H9 (cell line): ENCODE measurements at regions not wholly inside any gene's neighbourhood (a gene's known extent, or its start where the extent isn't known, plus 50 kb on each side); places are given as distances from the start of the nearest gene placed in this dataset.

Experiments
- DNase-seq: peaks from one replicate; pipeline ENCODE4 v3.0.0-alpha.2; 2017
- H2AFZ ChIP-seq: one replicate; pipeline ENCODE4 v1.6.1; 2013; ENCODE audit warnings: mild to moderate bottlenecking, low read length, control low read depth, moderate library complexity
- H2AK5ac ChIP-seq: 2 replicates; pipeline ENCODE4 v1.6.1; 2013; ENCODE audit warnings: low read length, control low read depth, mixed read lengths; ENCODE audit not compliant: insufficient read length
- H2BK120ac ChIP-seq: one replicate; pipeline ENCODE4 v1.6.1; 2013; ENCODE audit warnings: low read depth, mild to moderate bottlenecking, low read length, control low read depth, inconsistent platforms; ENCODE audit not compliant: poor library complexity, severe bottlenecking
- H2BK12ac ChIP-seq: 2 replicates; pipeline ENCODE4 v1.6.1; 2013; ENCODE audit warnings: low read length, control low read depth, mixed read lengths, low read depth; ENCODE audit not compliant: insufficient read length
- H2BK15ac ChIP-seq: 2 replicates; pipeline ENCODE4 v1.6.1; 2013; ENCODE audit warnings: low read depth, low read length, control low read depth
- H2BK20ac ChIP-seq: one replicate; pipeline ENCODE4 v1.6.1; 2013; ENCODE audit warnings: low read depth, mild to moderate bottlenecking, low read length, control low read depth, inconsistent platforms; ENCODE audit not compliant: poor library complexity, severe bottlenecking
- H2BK5ac ChIP-seq: 2 replicates; pipeline ENCODE4 v1.6.1; 2013; ENCODE audit warnings: low read length, control low read depth, mixed read lengths; ENCODE audit not compliant: insufficient read length
- H3K14ac ChIP-seq: 2 replicates; pipeline ENCODE4 v1.6.1; 2013; ENCODE audit warnings: low read length, control low read depth; ENCODE audit not compliant: insufficient read depth
- H3K18ac ChIP-seq: 2 replicates; pipeline ENCODE4 v1.6.1; 2013; ENCODE audit warnings: low read depth, mild to moderate bottlenecking, mixed read lengths, low read length, control low read depth; ENCODE audit not compliant: insufficient read length
- H3K23ac ChIP-seq: 2 replicates; pipeline ENCODE4 v1.6.1; 2013; ENCODE audit warnings: low read length, control low read depth, mixed read lengths, low read depth; ENCODE audit not compliant: insufficient read length
- H3K23me2 ChIP-seq: 2 replicates; pipeline ENCODE4 v1.6.1; 2013; ENCODE audit warnings: low read depth, mild to moderate bottlenecking, mixed read lengths, low read length, control low read depth; ENCODE audit not compliant: insufficient read length, poor library complexity, severe bottlenecking
- H3K27ac ChIP-seq: 2 replicates; pipeline ENCODE4 v1.5.1; 2013; ENCODE audit warnings: low read length, control low read depth, mixed read lengths, low read depth; ENCODE audit not compliant: insufficient read length
- H3K27me3 ChIP-seq: 2 replicates; pipeline ENCODE4 v1.6.1; 2013; ENCODE audit warnings: low read length, control low read depth, inconsistent platforms; ENCODE audit not compliant: insufficient read depth
- H3K4ac ChIP-seq: 2 replicates; pipeline ENCODE4 v1.6.1; 2013; ENCODE audit warnings: low read depth, mild to moderate bottlenecking, control low read depth, inconsistent platforms, low read length, moderate library complexity
- H3K4me1 ChIP-seq: 2 replicates; pipeline ENCODE4 v1.6.1; 2013; ENCODE audit warnings: low read length, control low read depth, inconsistent platforms; ENCODE audit not compliant: insufficient read depth
- H3K4me2 ChIP-seq: 2 replicates; pipeline ENCODE4 v1.6.1; 2013; ENCODE audit warnings: low read length, control low read depth, mixed read lengths; ENCODE audit not compliant: insufficient read length, insufficient read depth
- H3K56ac ChIP-seq: 2 replicates; pipeline ENCODE4 v1.6.1; 2013; ENCODE audit warnings: low read depth, mild to moderate bottlenecking, mixed read lengths, low read length, control low read depth; ENCODE audit not compliant: insufficient read length
- H3K79me1 ChIP-seq: 2 replicates; pipeline ENCODE4 v1.6.1; 2013; ENCODE audit warnings: low read depth, mild to moderate bottlenecking, moderate library complexity, low read length, control low read depth, inconsistent platforms; ENCODE audit not compliant: insufficient read depth, poor library complexity, severe bottlenecking
- H3K79me2 ChIP-seq: 2 replicates; pipeline ENCODE4 v1.6.1; 2013; ENCODE audit warnings: low read length, control low read depth, inconsistent platforms; ENCODE audit not compliant: insufficient read depth
- H3K9ac ChIP-seq: 2 replicates; pipeline ENCODE4 v1.6.1; 2013; ENCODE audit warnings: low read length, control low read depth, mixed read lengths; ENCODE audit not compliant: insufficient read length; ENCODE audit errors: extremely low read depth
- H3K9me3 ChIP-seq: one replicate; pipeline ENCODE4 v1.6.1; 2013; ENCODE audit warnings: low read depth, low read length, inconsistent platforms; ENCODE audit not compliant: control insufficient read depth
- H3T11ph ChIP-seq: one replicate; pipeline ENCODE4 v1.6.1; 2013; ENCODE audit warnings: mild to moderate bottlenecking, low read length, control low read depth, inconsistent platforms
- H4K20me1 ChIP-seq: one replicate; pipeline ENCODE4 v1.6.1; 2013; ENCODE audit not compliant: control insufficient read depth, insufficient read length, insufficient read depth
- H4K5ac ChIP-seq: 2 replicates; pipeline ENCODE4 v1.6.1; 2013; ENCODE audit warnings: low read depth, mild to moderate bottlenecking, mixed read lengths, low read length, control low read depth; ENCODE audit not compliant: insufficient read length
- H4K8ac ChIP-seq: replicated peaks from 2 replicates; pipeline ENCODE4 v1.6.1; 2013; ENCODE audit warnings: low read length, control low read depth, mixed read lengths, low read depth; ENCODE audit not compliant: insufficient read length
- H4K91ac ChIP-seq: 2 replicates; pipeline ENCODE4 v1.6.1; 2013; ENCODE audit warnings: low read depth, mild to moderate bottlenecking, moderate library complexity, mixed read lengths, low read length, control low read depth; ENCODE audit not compliant: insufficient read length
- H3K27ac Mint-ChIP-seq, 3 experiments: 2 replicates in 2 of 3; 3 replicates in 1 of 3; pipeline ENCODE4 v1.8.0; 2020 to 2021; ENCODE audit warnings: mixed read lengths in 3 of 3, mild to moderate bottlenecking in 1 of 3, moderate library complexity in 1 of 3
- H3K27me3 Mint-ChIP-seq: 2 replicates; pipeline ENCODE4 v1.8.0; 2021; ENCODE audit warnings: low read depth, mild to moderate bottlenecking, moderate library complexity, mixed read lengths
- H3K36me3 Mint-ChIP-seq, 3 experiments: 2 replicates in 2 of 3; 3 replicates in 1 of 3; pipeline ENCODE4 v1.8.0; 2020 to 2021; ENCODE audit warnings: low read depth in 3 of 3, mixed read lengths in 3 of 3; ENCODE audit not compliant: insufficient read depth in 1 of 3
- H3K4me1 Mint-ChIP-seq, 2 experiments: 2 replicates each; pipeline ENCODE4 v1.8.0; 2020; ENCODE audit warnings: mixed read lengths in 2 of 2
- H3K4me3 Mint-ChIP-seq, 2 experiments: 2 replicates in 1 of 2; 3 replicates in 1 of 2; pipeline ENCODE4 v1.8.0; 2020 to 2021; ENCODE audit warnings: mild to moderate bottlenecking in 2 of 2, mixed read lengths in 2 of 2, moderate library complexity in 1 of 2
- H3K9me3 Mint-ChIP-seq, 2 experiments: 2 replicates in 1 of 2; 3 replicates in 1 of 2; pipeline ENCODE4 v1.8.0; 2020; ENCODE audit warnings: mild to moderate bottlenecking in 2 of 2, mixed read lengths in 2 of 2, moderate library complexity in 1 of 2
- CTCF ChIP-seq: fragments of 200-600 bp; sonication (generic); conservative IDR thresholded peaks from 3 replicates; pipeline ENCODE4 v1.8.0; 2021; ENCODE audit warnings: antibody characterized with exemption, mild to moderate bottlenecking
- WGBS: extraction: QIAGEN DNeasy Blood & Tissue Kit; methylation state at CpG from one replicate; pipeline ENCODE4 v1.1.7; 2013; ENCODE audit warnings: missing lambda C conversion rate, low lambda C conversion rate, mixed read lengths; ENCODE audit not compliant: insufficient read length; ENCODE audit errors: extremely low coverage; 5-methylcytosine and 5-hydroxymethylcytosine counted together

- no peak overlapping the region for H2BK15ac ChIP-seq
- H3K27ac ChIP-seq: no peak overlapping the region
- DNase-seq: no peak
- H2BK5ac ChIP-seq: no peak overlapping the region
- no peaks in the 10 kb centered on the region for H3K9me3 ChIP-seq
- H3K79me2 ChIP-seq: no peaks in the 10 kb centered on the region
- no CpG with 5 or more reads among the region's 3 CpGs for WGBS
- H4K91ac ChIP-seq: no peak overlapping the region
- no peak overlapping the region for H3K56ac ChIP-seq
- no peak overlapping the region for H3T11ph ChIP-seq
- no peak overlapping the region for H4K8ac ChIP-seq
- H3K9me3 Mint-ChIP-seq: no peaks in the 10 kb centered on the region; a peak in 1 of 5 replicates
- H3K23me2 ChIP-seq: no peaks in the 10 kb centered on the region
- H4K5ac ChIP-seq: no peak overlapping the region
- TF ChIP-seq CTCF: no peak
- H3K4me2 ChIP-seq: no peak overlapping the region
- H3K4me3 Mint-ChIP-seq: no peak overlapping the region
- H3K36me3 Mint-ChIP-seq: no peaks in the 10 kb centered on the region; a peak in 1 of 7 replicates
- no peaks in the 10 kb centered on the region for H3K79me1 ChIP-seq
- no peaks in the 10 kb centered on the region for H3K27me3 ChIP-seq
- H2BK12ac ChIP-seq: no peak overlapping the region
- no peak overlapping the region for H3K27ac Mint-ChIP-seq
- H3K18ac ChIP-seq: no peak overlapping the region
- no peak overlapping the region for H3K23ac ChIP-seq
- no peaks in the 10 kb centered on the region for H4K20me1 ChIP-seq
- no peak overlapping the region for H3K4ac ChIP-seq
- H2BK120ac ChIP-seq: no peak overlapping the region
- no peak overlapping the region for H2AFZ ChIP-seq
- no peak overlapping the region for H2AK5ac ChIP-seq
- H3K4me1 ChIP-seq: no peaks in the 10 kb centered on the region
- no peaks in the 10 kb centered on the region; the same call in 1 of the 2 replicates for H3K27me3 Mint-ChIP-seq
- H3K14ac ChIP-seq: no peak overlapping the region
- no peak overlapping the region for H2BK20ac ChIP-seq
- H3K4me1 Mint-ChIP-seq: peaks cover 3 to 7% of the 10 kb centered on the region in 2 experiments; a peak in 3 of 4 replicates
- H3K9ac ChIP-seq: no peak overlapping the region
These were observed 189.1 kb upstream of the MDFIC2 start for GRCh38 chr3:70501561-70501960.
